GM21717 (cell line): ENCODE measurements at regions not wholly inside any gene's neighbourhood (a gene's known extent, or its start where the extent isn't known, plus 50 kb on each side); places are given as distances from the start of the nearest gene placed in this dataset.
"Not testable (repeated sequence)": the region's sequence is repeated elsewhere in the genome, so short reads cannot be mapped to it uniquely, and the experiment has no call there.

Source experiments
- ATAC-seq: cut with Tn5 transposase; IDR thresholded peaks from one replicate; pipeline ENCODE4 v1.9.1; 2021; ENCODE audit warnings: mild to moderate bottlenecking, moderate library complexity; ENCODE audit not compliant: unreplicated experiment

DNA sequence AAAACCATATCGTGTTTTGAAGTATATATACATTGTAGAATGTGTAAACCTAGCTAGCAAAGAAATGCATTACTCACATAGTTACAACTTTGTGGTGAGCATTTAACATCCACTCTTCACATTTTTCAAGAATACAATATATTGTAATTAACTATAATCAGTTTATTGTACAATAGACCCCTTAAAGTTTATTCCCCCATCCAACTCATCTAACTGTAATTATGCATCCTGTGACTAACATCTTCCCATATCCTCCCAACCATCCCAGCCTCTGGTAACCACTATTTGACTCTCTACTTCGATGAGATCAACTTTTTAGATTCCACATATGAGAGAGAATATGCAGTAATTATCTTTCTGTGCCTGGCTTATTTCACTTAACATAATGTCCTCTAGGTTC, 526.4 kb downstream of the KIF20B start:
- no peak for ATAC-seq

DNA sequence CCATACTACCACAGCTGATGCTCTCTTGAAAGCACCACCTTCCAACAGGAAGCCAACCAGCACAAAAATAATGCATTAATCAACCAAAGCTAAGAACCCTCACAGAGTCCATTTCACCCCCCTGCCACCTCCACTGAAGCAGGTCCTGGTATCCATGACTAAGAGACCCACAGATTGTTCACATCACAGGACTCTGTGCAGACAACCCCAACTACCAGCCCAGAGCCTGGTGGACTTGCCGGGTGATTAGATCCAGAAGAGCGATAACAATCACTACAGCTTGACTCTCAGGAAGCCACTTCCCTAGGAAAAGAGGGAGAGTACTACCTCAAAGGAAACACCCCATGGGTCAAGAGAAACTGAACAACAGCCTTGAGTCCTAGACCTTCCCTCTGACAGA, 528.1 kb downstream of the KIF20B start:
- no peak for ATAC-seq

GRCh38 chr10:90233805-90234204, 532.4 kb downstream of the KIF20B start:
- not testable (repeated sequence) for ATAC-seq

- no peak for ATAC-seq
Observed at GRCh38 chr10:90245623-90246022, 544.2 kb downstream of the KIF20B start.

DNA sequence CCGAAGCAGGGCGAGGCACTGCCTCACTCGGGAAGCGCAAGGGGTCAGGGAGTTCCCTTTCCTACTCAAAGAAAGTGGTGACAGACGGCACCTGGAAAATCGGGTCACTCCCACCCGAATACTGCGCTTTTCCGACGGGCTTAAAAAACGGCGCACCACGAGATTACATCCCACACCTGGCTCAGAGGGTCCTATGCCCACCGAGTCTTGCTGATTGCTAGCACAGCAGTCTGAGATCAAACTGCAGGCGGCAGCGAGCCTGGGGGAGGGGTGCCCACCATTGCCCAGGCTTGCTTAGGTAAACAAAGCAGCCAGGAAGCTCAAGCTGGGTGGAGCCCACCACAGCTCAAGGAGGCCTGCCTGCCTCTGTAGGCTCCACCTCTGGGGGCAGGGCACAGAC, 549.4 kb downstream of the KIF20B start:
- not testable (repeated sequence) for ATAC-seq

DNA sequence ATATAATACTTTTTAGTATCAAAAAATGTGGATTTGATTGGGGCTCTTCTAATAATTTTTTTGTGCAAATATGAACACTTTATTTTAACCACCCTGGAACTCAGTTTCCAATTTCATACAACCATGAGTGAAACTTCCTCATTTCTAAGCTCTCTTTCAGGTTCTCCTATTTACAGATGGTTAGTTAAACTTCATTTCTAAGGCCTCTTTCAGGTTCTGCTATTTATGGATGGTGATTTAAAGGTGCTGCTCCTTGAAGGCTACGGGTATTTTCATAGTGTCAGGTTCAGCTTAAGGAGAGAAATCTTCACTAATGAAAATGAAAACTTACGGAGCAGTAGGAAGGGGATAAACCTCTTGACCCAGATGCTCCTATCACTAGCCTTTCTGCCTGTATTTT, 568.3 kb downstream of the KIF20B start:
- ATAC-seq: no peak

DNA sequence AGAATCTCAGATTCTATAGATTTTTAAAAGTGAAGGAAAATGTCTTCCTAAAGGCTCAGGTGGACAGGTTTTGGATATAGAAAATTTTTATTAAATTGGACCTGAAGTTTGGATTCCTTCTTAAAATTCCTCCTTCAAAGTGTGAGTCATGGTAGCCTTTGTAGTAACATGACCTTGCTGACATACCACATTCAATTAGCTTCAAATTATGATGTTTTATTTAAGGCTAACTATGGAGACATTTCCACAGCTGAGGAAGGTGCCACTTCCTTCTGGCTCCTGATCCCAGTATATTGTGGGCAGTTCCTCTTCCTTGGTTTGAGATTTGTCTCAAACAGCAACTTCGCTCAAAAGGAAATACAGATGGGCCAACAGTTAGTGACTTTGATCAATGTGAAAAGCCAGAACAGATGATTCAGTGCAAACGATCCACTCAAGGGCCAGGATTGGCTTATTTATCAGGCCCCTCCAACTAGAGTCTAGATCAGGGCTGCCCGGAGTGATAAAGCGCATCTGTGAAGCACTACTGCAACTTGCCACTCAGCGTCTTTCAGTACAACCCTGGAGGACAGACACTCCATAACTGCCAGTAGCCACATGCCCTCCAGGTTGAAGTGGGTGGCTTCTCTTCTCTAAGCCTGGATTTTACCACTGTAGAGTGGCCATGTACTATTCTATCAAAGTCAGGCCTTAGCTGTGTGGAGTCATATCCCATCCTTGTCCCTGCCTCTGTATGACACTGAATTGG, 573.5 kb downstream of the KIF20B start:
- no peak for ATAC-seq

- ATAC-seq: no peak
Observed at GRCh38 chr10:90276894-90277475, 575.6 kb downstream of the KIF20B start.

GRCh38 chr10:90286406-90286805, 571.4 kb downstream of the HTR7 start:
- ATAC-seq: no peak

- ATAC-seq: no peak
Observed at GRCh38 chr10:90286941-90287340, 570.9 kb downstream of the HTR7 start.

- ATAC-seq: no peak
Observed at GRCh38 chr10:90288391-90288933, 569.4 kb downstream of the HTR7 start.

- no peak for ATAC-seq
Observed at GRCh38 chr10:90289037-90289436, 568.8 kb downstream of the HTR7 start.

GRCh38 chr10:90293616-90294015, 564.2 kb downstream of the HTR7 start:
- no peak for ATAC-seq

DNA sequence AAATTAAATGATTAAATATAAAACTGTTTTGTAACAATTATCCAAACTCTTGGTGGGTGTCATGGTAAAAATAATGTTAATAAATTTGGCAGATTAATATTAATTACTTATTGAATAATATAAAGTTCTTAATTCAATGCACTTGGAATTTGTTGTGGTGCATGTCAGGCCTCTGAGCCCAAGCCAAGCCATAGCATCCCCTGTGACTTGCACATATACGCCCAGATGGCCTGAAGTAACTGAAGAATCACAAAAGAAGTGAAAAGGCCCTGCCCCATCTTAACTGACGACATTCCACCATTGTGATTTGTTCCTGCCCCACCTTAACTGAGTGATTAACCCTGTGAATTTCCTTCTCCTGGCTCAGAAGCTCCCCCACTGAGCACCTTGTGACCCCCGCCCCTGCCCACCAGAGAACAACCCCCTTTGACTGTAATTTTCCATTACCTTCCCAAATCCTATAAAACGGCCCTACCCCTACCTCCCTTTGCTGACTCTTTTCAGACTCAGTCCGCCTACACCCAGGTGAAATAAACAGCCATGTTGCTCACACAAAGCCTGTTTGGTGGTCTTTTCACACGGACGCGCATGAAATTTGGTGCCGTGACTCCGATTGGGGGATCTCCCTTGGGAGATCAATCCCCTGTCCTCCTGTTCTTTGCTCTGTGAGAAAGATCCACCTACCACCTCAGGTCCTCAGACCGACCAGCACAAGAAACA, 562.9 kb downstream of the HTR7 start:
- not testable (repeated sequence) for ATAC-seq

GRCh38 chr10:90302031-90302430, 555.8 kb downstream of the HTR7 start:
- ATAC-seq: not testable (repeated sequence)

GRCh38 chr10:90302758-90303481, 554.9 kb downstream of the HTR7 start:
- ATAC-seq: no peak

DNA sequence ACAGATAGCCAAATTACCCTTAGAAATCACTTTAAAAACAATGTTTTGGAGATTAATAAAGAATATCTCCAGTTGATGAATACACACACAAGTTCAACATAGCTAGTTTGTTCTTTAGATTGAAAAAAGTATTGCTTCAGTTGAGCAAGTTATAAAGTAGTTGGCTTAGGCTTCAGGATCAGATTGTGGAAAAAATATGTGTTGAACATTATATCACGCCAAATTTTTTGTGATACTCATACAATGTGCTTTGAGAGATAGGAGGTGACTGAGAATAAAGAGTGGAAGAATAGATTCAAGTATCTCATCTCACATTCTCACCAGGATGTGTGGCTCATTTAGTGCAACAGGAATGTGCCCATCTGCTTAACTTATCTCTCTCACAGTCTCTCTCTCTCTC, 553.3 kb downstream of the HTR7 start:
- ATAC-seq: no peak

DNA sequence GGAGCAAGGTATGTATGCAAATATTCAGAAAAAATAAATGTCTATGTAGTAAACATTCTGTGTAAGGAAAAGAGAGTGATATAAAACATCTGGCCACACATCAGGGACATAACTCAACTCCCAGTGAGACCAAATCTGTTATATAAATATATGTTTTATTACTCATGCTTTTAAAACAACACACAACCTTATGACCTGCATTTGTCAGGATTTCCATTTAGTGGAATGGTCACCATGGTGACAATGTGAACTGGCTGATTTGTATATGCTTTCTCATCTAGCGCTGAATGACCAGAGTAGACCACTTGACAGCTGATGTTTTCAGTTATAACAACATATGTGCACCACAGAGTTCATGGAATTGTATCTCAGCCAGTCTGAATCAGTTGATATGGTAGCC, 551.7 kb downstream of the HTR7 start:
- ATAC-seq: no peak

DNA sequence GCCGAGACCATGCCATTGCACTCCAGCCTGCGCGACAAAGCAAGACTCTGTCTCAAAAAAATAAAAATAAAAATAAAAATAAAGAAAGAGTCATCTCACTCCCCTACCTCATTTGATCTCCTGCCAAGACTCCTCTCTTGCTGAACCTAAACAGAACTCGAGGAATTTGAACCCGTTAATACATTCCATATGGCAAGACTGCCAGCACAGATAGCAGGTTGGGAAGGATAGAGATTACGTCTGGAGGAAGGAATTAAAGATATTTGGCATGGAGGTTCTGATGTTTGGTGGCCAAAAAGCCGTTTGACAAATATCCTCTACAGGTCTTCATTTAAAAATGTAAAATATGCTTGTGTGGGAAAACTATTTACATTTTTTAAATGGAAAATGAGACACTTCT, 549.6 kb downstream of the HTR7 start:
- no peak for ATAC-seq

DNA sequence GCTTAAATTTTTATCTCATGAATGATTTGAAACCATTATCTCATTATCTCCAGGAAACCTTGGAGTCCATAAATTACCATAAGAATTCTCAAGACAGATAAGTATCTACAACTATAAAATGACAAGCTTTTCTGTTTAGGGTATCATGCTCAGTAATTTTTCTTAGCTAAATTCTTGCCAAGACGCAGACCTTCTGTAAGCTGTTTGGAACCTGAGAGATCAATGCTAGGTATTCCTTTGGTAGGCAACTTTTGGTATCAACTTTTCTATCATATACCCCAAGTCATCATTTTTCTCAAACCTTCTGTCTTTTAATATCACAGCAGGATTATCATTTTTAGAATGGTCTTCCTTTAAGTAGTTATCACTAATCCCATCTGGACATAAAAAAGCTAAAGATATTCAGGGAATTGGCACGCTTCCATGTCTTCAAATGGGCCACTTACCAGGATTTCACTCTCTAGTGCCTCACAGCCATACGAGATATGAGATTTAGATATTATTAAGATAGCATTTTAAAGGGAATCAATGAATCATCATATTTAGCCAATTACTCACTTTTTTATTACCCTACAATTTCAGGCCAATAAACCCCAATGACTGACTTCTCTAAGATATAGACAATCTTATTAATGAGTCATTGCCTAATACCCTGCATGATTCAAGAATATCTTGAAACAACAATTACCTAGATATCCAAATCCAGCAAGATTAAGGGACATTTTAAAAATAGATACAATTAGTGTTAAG, 544.1 kb downstream of the HTR7 start:
- no peak for ATAC-seq
